GM18867 (cell line): ENCODE measurements at regions not wholly inside any gene's neighbourhood (a gene's known extent, or its start where the extent isn't known, plus 50 kb on each side); places are given as distances from the start of the nearest gene placed in this dataset.

Experiments
- ATAC-seq: cut with Tn5 transposase; IDR thresholded peaks from one replicate; pipeline ENCODE4 v1.9.1; 2021; ENCODE audit warnings: mild to moderate bottlenecking, moderate library complexity; ENCODE audit not compliant: unreplicated experiment

GRCh38 chr7:109996411-109996810 is 1094.5 kb upstream of the LRRN3 start:
- no peak for ATAC-seq

DNA sequence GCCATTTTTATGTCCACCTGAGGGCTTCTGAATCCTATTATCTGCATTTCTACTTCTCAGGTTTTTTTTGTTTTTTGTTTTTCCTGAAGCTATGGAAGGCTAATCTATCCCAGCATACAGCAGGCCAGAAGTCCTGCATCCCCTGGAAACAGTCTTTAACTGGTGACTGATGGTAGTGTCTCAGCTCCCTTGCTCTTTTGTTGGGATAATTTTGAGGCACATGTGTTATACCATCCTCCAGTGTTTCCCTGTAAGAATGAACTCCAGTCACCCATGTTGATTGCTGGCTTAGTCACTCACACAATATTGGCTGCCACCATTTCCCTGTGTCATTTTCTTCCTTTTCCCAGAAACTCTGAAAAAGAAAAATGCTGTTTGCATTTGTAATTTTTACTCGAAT is 1094.0 kb upstream of the LRRN3 start:
- ATAC-seq, result no peak

- ATAC-seq, result no peak
Measured at GRCh38 chr7:109997837-109998236, 1093.1 kb upstream of the LRRN3 start.

DNA sequence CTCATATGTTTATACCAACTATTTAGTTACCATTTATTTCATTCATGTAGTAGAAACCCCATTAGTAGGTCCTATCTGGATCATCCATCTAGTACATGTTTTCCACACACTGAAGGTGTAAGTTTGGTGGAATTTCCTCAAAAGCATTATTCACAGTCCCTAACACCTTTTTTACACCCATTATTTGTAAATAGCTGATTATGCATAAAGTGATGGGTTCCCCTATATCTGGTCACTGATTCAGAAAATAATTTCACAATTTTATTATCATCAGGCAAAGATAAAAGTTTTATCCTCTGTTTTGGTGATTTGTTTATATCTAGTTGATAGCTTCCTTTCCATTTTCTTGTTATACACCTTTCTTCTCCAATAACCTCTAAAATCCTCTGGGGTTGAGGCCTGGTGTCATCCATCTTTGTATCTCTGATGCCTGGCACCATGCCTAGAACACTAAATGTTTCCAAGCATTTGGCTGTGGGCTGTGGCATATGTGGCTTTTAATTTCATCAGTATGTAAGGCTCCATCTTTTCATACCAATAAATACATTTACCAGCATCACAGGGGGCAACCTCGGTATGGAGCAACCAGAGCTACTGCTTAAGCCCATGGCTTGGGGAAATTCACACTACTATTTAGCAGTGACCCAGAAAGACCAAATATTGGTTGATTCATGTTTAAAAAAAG is 1089.5 kb upstream of the LRRN3 start:
- ATAC-seq, result no peak

- no peak for ATAC-seq
Measured at GRCh38 chr7:110003827-110004226, 1087.1 kb upstream of the LRRN3 start.

DNA sequence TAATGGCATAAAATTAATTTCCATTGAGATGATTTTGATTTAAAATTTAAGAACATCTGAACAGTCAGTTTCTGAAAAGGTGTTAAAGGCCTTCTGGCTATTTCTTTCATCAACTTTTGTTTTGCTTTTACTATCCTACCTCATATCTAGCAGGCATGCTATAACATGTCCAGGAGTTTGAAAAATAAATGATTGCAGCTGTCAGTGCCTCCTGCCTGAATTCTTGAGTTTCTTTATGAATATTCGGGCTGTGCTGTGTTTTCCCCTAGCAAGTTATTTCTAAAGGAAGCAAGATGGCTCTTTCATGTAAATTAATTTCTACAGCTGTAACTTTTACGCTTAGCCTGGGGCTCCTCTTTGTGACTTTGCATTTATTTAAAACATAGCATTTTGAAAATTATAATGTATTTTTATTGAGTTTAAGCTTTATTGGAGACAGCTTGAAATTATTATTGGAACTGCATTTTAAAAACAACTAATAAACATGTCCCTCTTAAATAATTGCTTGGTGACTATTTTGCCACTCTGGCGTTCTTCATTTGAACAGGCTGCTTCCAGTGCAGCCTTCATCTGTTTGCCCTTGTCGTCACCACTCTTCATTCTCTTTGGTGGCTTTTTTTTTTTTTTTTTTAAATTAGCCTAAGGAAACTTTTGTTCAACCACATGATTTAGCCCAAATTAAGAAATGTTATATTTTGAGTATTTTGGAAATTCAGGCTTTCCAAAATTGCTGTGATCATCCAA is 1083.4 kb upstream of the LRRN3 start:
- ATAC-seq, result peak; percentile 73

DNA sequence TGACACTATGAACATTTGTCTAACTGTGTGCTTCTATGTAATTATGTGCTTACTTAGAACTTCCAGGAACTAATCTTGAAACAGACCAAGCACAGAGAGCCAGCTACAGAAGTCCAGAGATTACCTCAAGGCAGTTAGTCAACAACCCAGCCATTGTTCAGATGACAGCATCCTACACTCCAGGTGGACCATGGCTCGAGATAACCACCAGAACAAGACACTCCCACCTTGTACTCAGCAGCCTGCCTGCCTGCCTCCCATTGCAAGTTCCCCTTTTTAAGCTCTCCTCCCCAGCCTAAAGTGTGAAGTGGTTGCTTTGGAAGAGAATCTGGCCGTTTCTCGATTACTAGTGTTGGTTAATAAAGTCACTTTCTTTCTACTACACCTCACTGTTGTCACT is 1080.6 kb upstream of the LRRN3 start:
- ATAC-seq, result peak; percentile 48

DNA sequence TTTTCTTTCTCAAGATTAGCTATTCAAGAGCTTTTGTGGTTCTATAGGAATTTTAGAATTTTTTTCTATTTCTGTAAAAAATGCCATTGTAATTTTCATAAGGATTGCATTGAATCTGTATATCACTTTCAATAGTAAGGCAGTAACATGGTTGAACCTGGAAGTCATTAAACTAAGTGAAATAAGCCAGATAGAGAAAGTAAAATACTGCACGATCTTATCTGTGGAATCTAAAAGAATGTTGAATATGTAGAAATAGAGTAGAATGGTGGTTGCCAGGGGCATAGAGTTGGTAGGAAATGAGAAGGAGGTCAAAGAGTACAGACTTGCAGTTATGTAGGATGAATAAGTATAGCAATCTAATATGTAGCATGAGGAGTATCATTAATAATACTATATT is 1073.5 kb upstream of the LRRN3 start:
- no peak for ATAC-seq

DNA sequence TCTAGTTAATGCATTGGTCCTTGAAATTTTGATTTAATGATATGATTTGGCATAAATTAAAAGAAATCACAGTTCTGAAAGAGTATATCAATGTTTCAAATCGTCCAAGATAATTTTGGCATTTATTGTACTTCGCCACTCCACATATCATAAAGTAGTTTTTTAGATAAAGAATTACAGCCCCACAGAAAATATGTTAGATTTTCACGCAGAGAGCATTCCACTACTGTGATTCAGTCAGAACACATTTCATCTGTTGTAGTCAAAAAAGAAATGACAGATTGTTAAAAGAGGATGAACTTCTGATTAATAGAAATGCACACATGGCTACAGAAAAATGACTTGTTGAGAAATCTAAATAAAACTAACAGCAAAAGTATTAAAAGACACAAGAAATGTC is 1063.5 kb upstream of the LRRN3 start:
- ATAC-seq, result no peak

DNA sequence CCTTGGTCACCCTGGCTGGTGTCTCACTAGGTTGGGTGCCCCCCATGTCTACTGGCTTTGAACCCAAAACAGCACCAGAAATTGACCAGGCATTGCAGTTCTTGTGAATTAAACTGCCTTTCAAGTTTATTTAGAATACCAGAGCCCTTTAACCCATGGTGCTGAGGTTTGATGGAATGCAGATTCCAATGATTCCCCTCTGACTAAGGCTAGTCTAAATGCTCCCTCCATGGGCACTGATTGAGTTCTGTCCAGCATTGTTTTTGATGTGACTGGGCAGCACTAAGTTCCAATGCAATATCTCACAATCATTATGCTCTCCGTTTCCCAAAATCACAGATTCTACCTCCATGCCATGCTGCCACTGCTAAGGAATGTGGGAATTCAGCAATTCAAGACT is 1047.4 kb upstream of the LRRN3 start:
- ATAC-seq, result no peak

GRCh38 chr7:110050785-110051184 is 1040.1 kb upstream of the LRRN3 start:
- no peak for ATAC-seq

DNA sequence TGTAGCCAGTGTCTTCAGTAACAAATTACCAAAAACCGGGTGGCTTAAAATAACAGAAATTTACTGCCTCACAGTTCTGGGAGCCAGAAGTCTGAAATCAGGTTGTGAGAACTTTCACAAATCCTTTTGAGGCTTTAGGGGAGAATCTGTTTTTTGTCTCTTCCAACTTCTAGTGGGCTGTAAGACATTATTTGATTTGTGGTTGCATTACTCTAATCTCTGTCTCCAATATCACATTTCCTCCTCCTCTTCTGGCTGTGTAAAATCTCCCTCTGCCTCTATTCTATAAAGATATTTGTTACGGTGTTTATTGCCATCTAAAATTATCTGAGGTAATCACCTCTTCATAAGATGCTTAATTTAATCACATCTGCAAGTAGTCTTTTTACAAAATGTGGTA is 1039.6 kb upstream of the LRRN3 start:
- no peak for ATAC-seq

- no peak for ATAC-seq
Measured at GRCh38 chr7:110056331-110056730, 1034.6 kb upstream of the LRRN3 start.

- no peak for ATAC-seq
Measured at GRCh38 chr7:110058401-110058800, 1032.5 kb upstream of the LRRN3 start.

DNA sequence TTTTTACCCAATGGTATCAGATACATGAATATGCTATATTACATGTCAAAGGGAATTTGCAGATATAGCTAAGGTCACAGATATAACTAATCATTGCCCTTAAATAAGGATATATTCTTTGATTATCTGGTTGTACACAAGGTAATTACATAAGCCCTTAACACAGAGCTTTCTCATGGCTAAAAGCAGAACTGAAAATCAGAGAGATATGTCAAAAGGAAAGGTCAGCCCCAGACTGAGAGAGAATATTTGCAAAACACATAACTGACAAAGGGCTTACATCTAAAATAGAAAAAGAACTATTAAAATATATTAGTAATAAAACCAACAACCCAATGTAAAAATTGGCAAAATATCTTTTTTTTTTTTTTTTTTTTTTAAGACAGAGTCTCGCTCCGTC is 1029.5 kb upstream of the LRRN3 start:
- peak; percentile 82 for ATAC-seq

DNA sequence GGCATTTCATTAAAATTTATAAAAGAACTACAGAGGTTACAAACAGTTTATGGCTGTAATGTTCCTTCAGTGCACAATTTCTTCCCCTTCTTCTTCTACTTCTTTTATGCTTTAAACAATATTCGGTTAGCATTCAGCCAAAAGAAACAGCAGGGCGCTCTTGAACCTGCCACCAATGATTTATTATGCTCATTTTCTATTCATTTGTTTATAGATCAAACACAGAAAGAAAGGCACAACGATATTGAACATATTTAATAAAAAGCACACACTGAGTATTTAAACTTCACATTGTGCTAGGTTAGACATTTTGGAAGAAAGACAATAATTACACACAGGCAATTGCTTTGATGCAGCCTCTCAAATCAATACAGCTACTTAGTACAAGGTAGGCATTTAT is 1025.8 kb upstream of the LRRN3 start:
- no peak for ATAC-seq

- no peak for ATAC-seq
Measured at GRCh38 chr7:110066843-110067242, 1024.1 kb upstream of the LRRN3 start.

GRCh38 chr7:110071192-110071591 is 1019.7 kb upstream of the LRRN3 start:
- ATAC-seq, result no peak

DNA sequence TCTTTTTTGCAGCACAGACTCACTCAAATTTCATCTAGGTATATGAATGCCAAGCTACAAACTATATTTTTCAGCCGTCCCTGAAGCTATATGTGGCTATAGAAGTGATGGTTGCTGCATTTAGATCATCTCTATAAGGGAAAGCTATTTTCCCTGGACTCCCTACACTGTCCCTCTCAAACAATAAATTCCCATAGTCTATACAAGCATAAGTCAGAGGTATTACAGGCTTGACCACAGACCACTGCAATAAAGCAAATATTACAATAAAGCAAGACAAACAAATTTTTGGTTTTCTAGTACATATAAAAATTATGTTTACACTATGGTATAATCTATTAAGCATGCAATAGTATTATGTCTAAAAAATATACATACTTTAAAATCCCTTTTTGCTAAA is 1015.5 kb upstream of the LRRN3 start:
- ATAC-seq, result no peak

GRCh38 chr7:110076194-110076593 is 1014.7 kb upstream of the LRRN3 start:
- no peak for ATAC-seq

DNA sequence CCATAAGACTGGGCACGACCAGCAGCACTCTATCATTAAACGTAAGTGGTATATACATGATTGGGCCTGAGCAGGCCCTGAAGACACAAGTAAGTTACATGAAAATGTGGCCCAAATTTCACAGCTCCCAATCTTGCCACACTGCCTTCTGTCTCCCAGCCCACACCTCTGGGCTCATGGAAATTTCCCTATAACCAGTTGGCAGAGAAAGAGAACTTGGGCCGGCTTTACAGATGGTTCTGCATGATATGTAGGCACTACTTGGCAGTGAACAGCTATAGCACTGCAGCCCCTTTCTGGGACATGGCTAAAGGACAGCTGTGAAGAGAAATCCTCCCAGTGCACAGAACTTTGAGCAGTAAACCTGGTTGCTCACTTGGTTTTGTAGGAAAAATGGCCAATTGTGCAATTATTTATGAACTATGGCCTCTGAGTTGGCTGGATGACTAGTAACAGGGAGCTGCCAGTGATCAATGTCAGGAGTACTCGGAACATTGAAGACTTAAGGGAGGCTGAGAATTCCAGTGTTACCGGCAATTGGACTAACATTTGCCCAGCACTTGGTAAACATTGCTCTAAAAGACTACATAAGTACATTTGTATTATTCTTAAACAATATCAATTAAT is 1006.6 kb upstream of the LRRN3 start:
- ATAC-seq, result no peak

- peak; percentile 73 for ATAC-seq
Measured at GRCh38 chr7:110090110-110090820, 1000.7 kb upstream of the LRRN3 start.
